ENCODE measurements at regions not wholly inside any gene's neighbourhood (a gene's known extent, or its start where the extent isn't known, plus 50 kb on each side); places are given as distances from the start of the nearest gene placed in this dataset.

DNA sequence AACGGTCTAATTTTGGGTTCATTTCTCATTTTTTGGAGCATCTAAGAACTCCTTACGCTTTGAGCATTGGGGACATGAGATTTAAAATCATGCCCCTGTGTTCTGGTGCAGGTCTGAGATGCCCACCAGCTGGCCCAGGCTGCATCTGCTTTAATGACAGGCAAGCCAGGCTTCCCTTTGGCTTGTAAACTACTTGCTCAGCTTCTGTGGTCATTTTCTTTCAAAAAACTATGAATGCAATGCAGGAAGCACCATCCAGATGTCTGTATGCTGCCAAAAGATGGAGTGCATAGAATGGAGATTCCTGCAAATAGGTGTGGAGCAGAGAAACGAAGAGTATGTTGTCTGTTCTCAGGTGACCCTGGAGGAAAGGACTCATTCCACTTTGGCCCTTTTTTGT is 399.9 kb upstream of the ADAMTSL1 start:
- Histone ChIP-seq H3K23ac (ENCODE audit: low read depth, low read length) (no peak overlapping the region), H2AK5ac (ENCODE audit: low read depth, low read length) (no peak overlapping the region), H4K20me1 (ENCODE audit: insufficient read depth, low read length) (no peaks in the 10 kb centered on the region), H2AK9ac (replicated peaks; ENCODE audit: low read depth, low read length, poor library complexity) (no peak overlapping the region), H3K9me3 (ENCODE audit: control insufficient read depth, insufficient read depth, low read length) (no peaks in the 10 kb centered on the region), H3K4ac (ENCODE audit: low read depth, low read length) (no peak overlapping the region), H3K4me3 (ENCODE audit: insufficient read depth, low read depth, low read length) (no peak overlapping the region), H4K5ac (ENCODE audit: low read depth, low read length) (no peak overlapping the region), H3K9ac (ENCODE audit: low read depth, low read length) (no peak overlapping the region), H3K27me3 (ENCODE audit: control insufficient read depth, insufficient read depth, low read length) (no peaks in the 10 kb centered on the region; the same call in 1 of the 2 replicates), H3K4me1 (ENCODE audit: control insufficient read depth, insufficient read depth, low read length) (no peaks in the 10 kb centered on the region), H3K9me1 (ENCODE audit: insufficient read depth, low read length) (no peaks in the 10 kb centered on the region), H3K14ac (replicated peaks; ENCODE audit: low read depth, low read length) (no peak overlapping the region), H2BK120ac (ENCODE audit: low read depth, low read length) (no peak overlapping the region), H2BK20ac (ENCODE audit: low read depth, low read length) (no peak overlapping the region), H4K91ac (ENCODE audit: insufficient read depth, low read depth, low read length) (no peak overlapping the region), H3K79me1 (ENCODE audit: low read depth in 1 of 2, low read length in 2 of 2) (no peaks in the 10 kb centered on the region), H2AFZ (replicated peaks; ENCODE audit: low read length, poor library complexity) (no peak overlapping the region), H3K18ac (ENCODE audit: low read depth, low read length) (no peak overlapping the region), H2BK15ac (ENCODE audit: low read depth, low read length) (no peak overlapping the region), H3K56ac (ENCODE audit: extremely low read depth, insufficient read depth, low read length) (no peak overlapping the region), H3K36me3 (ENCODE audit: control insufficient read depth, insufficient read depth, low read length) (no peaks in the 10 kb centered on the region), H3K27ac (ENCODE audit: insufficient read depth, low read length) (no peak overlapping the region), H3K4me2 (ENCODE audit: low read depth, low read length) (no peak overlapping the region), H2BK5ac (ENCODE audit: low read depth, low read length, poor library complexity, severe bottlenecking) (no peak overlapping the region), H4K8ac (ENCODE audit: low read depth in 2 of 2, low read length in 2 of 2) (no peak overlapping the region)
- TF ChIP-seq SMC3 (IDR thresholded peaks at IDR 0.05; ENCODE audit: low read depth, low read length) (no peak), RCOR1 (IDR thresholded peaks at IDR 0.05; ENCODE audit: insufficient replicate concordance, low read length) (no peak), NFE2L2 (IDR thresholded peaks at IDR 0.05; ENCODE audit: low read depth, low read length) (no peak), MAFK (IDR thresholded peaks at IDR 0.05; ENCODE audit: low read depth, low read length) (no peak), CEBPB (IDR thresholded peaks at IDR 0.05; ENCODE audit: low read depth, low read length) (no peak)
- no TSS peak for BruUV-seq (replicated peaks)
- DNase-seq: no peak
- ATAC-seq (ENCODE audit: low read depth): no peak; the same call in 1 of the 2 replicates
- intact Hi-C loops (cut with micrococcal nuclease) (no loop called here), in situ Hi-C loops (cut with MboI; ENCODE audit: low sequenced_read_pairs) (no loop called here), dilution Hi-C loops (cut with HindIII; ENCODE audit: low sequenced_read_pairs, unreplicated experiment) (no loop called here)
- WGBS, 2 experiments (ENCODE audit: extremely low coverage in 2 of 2, insufficient read length in 1 of 2): 51% methylated on average over 2 of the region's 3 CpGs; no CpG with 5 or more reads in 1 of the 2 experiments
- ChIA-PET CTCF (interaction anchor here (0.6 kb wide), 1 partner anchor 17 kb away, joined by 3 read pairs; no protein-coding TSS in a partner anchor), POLR2A (ENCODE audit: unreplicated experiment) (no interaction called here)
